HG02852 (cell line): ENCODE measurements at regions not wholly inside any gene's neighbourhood (a gene's known extent, or its start where the extent isn't known, plus 50 kb on each side); places are given as distances from the start of the nearest gene placed in this dataset.

Experiments used
- ATAC-seq: cut with Tn5 transposase; IDR thresholded peaks from one replicate; pipeline ENCODE4 v1.9.1; 2021; ENCODE audit warnings: mild to moderate bottlenecking, moderate library complexity; ENCODE audit not compliant: unreplicated experiment

DNA sequence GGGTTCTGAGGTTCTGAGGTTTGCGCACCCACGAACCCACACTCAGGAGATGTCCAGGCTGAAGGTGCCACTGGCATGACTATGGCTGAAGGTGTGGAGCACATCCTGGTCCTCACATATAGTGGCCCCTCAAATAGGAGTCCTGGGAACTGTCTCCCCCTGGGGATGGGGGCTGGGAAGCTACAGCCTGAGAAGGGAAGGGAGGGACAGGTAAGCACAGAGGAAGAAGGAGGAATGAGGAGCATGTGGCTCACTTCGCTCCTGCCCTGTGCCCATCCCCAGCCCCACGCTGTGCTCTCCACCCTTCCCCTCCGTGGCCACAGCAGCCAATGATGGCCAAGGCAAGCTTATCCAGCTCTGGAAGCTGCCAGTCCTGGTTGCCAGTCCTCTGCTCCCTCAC lies 123.9 kb upstream of the LHX1 start:
- ATAC-seq, result no peak

GRCh38 chr17:36813957-36814563 lies 123.2 kb upstream of the LHX1 start:
- ATAC-seq, result no peak

DNA sequence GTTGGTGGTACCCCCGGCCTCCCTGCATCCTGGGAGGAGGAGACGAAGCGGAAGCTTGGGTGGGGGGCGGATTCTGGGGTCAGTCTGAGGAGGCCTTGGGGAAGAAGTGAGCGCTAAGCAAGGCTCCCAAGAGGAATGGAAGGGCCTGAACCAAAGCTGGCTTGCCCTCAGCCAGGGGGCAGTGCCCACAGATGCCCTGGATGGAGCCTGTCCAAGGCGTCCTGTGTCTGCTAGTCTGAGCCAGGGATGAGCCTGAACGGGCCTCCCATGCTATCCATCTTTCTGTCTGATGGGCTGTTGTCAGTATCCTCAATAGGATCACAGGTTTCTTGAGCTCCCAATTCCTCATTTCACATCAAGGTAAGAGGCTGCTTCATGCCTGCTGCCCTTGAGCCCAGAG lies 122.3 kb upstream of the LHX1 start:
- ATAC-seq, result no peak

DNA sequence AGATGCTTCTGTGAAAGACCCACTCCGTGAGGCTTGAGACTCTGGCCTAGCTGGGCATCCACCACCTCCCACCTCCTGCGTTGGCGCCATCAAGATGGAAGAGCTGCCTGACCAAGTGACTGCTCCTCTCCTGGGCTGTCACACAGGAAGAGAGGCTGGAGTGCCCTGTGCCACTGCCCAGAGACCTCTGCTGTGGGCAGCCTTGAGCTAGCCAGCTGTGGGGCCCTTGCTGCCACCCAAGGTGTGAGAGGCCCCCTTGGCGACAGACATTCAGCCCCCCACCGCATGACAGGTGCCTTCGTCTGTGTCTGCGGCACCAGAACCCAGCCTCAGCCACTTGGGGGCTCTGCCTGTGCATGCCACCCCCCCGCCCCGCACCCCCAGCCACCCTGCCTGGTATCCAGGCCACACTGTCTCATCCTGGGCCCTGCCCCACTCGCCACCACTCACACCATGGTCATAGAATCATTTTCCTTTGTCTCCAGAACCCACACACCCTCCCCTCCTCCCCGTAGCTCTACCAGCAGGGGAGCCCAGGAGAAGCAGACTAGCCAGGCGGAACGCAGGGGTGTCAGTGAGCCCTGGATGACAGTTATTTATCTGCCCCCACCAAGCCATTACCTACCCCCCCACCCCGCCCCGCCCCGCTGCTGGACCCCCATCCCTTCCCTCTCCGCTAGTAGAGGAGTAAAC lies 120.9 kb upstream of the LHX1 start:
- ATAC-seq, result no peak

GRCh38 chr17:36816907-36817288 lies 120.4 kb upstream of the LHX1 start:
- ATAC-seq, result no peak

DNA sequence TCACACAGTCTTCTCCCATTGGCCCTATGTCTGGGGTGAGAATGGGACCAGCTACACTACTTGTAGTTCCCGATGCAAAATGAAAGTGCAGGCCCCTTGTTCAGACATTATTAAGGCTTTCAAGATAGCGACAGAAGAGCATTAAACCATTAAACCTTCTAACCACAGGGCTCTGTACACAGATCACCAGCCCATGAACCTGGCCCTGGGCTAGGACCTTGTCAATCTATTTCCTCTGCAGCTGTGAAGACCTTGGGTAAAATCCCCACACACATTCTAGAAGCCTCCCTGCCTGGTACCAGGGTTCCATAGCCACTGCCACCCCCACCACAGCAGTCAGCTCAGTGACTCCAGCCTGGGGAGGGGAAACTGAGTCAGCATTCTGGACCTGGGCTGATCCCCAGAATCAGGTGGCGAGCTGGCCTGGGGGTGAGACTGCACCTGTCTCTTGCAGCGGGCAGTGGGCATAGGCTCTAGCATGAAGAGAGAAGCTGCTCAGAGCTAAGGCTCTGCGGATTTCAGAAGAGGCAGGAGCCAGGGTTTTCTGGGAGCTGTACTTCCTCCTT lies 119.7 kb upstream of the LHX1 start:
- no peak for ATAC-seq

- ATAC-seq, result no peak
Measured at GRCh38 chr17:36818134-36818825, 119.0 kb upstream of the LHX1 start.

DNA sequence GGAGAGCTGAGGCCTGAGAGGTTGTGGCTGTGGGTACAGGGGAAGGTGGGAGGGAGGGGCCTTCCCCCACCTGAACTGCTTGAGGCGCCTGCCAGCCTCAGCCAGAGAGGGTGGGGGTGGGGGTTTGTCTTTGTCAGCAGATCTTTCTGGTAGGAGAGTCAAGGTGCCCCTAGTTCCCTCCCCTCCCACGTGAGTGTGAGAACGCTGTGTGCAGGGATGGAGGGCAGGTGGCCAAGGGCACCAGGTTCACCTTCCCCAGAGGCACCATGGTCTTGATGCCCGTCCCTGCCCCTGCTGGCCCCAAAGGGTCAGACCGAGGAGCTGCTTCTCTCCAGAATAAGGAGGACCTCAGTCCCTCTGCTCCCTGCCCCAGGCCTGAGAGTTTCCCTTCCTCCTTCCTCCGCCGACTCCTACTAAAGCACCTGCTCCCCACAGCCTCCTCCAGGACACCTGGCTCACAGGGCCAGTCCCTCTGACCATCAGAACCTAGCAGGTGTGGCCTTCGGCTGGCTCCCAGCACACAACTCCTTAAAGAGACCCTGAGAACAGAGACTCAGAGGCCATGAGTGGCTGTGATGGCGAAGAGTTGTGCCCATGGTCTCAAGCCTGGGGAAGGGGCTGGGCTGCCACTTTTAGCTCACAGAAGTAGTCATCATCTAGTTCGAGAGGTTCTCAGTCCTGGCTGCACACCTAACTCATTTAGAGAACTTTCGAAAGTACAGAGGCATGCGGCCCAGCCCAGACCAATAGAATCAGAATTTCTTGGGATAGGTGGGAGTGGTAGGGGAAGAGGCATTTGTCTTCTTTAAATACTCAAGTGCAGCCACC lies 113.2 kb upstream of the LHX1 start:
- no peak for ATAC-seq

- ATAC-seq, result no peak
Measured at GRCh38 chr17:36824678-36825101, 112.6 kb upstream of the LHX1 start.

GRCh38 chr17:36825113-36825512 lies 112.2 kb upstream of the LHX1 start:
- ATAC-seq, result no peak

DNA sequence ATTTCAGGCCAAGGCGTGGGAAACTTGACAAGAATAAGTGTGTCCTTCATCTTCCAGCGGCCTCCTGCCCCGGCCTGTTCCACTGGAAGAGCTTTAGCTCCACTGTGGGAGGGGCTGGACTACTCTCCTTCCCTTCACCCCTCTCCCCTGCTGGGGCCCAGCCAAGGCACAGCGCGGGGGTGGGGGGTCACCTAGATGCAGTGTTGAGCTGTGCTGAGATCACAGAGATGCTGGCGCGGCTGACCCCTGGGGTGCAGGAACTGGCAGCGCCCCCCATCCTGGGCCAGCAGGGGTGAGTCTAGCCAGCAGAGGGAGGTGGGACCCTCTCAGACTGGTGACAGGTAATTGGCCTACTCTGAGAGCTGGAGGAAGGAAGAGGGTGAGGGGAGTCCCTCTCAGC lies 111.8 kb upstream of the LHX1 start:
- ATAC-seq, result no peak

GRCh38 chr17:36825951-36826350 lies 111.3 kb upstream of the LHX1 start:
- ATAC-seq, result no peak

GRCh38 chr17:36827081-36827480 lies 110.2 kb upstream of the LHX1 start:
- no peak for ATAC-seq

DNA sequence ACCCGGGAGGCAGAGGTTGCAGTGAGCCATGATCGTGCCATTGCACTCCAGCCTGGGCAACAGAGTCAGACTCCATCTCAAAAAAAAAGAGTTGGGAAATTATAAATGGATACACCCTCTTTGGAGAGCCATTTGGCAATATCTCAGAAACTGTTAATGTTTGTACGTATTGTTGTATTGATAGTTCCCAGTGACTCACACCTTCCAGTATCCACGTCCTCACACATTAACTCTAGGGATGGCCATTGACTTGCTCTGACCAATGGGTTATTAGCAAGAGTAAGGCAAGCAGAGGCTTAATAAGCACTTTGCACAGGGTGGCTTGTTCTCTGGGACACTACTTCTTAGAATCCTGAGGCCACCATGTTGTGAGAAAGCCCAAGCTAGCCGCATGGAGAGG lies 107.6 kb upstream of the LHX1 start:
- ATAC-seq, result no peak

GRCh38 chr17:36833279-36833678 lies 104.0 kb upstream of the LHX1 start:
- ATAC-seq, result no peak

GRCh38 chr17:36835036-36835435 lies 102.2 kb upstream of the LHX1 start:
- ATAC-seq, result no peak

DNA sequence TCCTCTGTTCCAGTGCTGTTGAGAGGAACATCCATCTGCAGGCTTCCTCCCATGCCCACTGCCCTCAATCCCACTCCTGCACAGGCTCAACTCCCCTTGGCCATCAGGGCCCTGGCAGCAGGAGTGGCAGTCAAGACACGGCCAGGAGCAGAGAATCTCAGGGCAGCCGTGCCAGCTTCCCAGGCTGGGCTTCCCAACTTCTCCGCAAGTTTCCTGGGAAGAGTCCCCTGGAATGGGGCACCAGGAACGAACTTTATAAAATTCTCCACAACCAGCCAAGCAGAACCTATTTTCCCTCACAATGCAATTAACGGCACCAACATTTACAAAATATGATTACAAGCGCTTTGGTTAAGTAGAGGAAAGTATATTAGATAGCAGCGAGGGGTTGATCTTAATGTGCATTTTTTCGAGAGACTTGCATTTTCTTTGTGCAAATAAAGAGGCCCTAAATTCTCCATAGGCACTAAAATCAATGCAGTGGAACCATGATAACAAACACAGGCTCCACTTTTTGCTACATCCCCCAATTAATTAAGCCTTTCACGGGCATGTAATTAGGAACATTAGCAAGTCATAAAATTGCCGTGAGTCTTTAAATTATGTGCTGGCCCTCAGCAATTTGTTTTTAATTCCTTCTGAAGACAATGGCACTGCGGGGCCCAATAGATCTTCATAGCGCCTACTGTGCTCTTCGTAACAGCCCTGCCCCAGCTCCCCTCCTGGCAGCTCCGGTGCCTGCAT lies 99.9 kb upstream of the LHX1 start:
- ATAC-seq, result no peak

DNA sequence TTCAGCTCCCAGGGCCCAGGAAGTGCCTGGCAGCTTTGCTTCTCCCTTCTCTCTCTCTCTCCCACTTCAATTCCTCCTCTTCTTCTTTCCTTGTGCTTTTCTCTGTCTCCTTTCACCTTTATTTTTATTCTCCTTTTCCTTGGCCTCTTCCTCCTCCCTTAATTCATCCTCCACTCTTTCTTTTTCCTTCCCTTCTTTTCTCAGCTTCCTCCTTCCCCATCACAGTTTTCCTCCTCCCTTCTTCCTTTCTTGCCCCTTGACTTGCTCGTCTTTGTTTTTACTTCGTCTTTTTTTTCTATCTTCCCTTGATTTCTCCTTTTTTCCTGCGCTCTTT lies 99.4 kb upstream of the LHX1 start:
- ATAC-seq, result no peak

DNA sequence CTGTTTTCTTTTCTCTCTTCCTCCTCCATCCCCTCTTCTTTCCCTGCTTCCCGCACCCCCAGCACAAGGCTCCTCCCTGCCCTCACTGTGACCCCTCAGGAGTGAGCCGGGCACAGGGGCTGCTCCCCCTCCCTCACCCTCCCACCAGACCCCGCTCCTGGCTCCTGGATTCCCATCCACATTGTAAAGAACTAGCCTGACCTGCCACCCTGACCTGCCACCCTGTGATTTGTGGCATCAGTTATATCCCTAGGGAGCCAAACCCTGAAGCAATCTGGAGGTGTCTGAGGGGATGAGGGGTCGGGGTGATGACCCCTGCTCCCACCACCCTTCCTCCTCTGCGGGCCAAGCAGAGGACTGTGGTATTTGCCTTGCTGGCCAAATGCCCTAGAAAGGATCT lies 98.0 kb upstream of the LHX1 start:
- no peak for ATAC-seq

GRCh38 chr17:36840796-36841195 lies 96.5 kb upstream of the LHX1 start:
- ATAC-seq, result no peak
